Retinal pigment epithelial cell (primary cell): ENCODE measurements at regions not wholly inside any gene's neighbourhood (a gene's known extent, or its start where the extent isn't known, plus 50 kb on each side); places are given as distances from the start of the nearest gene placed in this dataset.
A peak's percentile ranks its signal among the peaks of the same experiment; 100 is the strongest.
"Not testable (repeated sequence)": the region's sequence is repeated elsewhere in the genome, so short reads cannot be mapped to it uniquely, and the experiment has no call there.

Source experiments
- DNase-seq: peaks from one replicate; pipeline ENCODE4 v3.0.0-alpha.2; 2010; ENCODE audit warnings: low read depth
- H3K4me3 ChIP-seq: 2 replicates; pipeline ENCODE4 v1.5.1; 2011; ENCODE audit warnings: mild to moderate bottlenecking, low read length, control low read depth, moderate library complexity
- TF ChIP-seq, protein P1 (sequence below): conservative IDR thresholded peaks from 2 replicates; pipeline ENCODE4 v1.5.1; 2011; ENCODE audit warnings: low read depth, low read length, control low read depth, inconsistent platforms

DNA sequence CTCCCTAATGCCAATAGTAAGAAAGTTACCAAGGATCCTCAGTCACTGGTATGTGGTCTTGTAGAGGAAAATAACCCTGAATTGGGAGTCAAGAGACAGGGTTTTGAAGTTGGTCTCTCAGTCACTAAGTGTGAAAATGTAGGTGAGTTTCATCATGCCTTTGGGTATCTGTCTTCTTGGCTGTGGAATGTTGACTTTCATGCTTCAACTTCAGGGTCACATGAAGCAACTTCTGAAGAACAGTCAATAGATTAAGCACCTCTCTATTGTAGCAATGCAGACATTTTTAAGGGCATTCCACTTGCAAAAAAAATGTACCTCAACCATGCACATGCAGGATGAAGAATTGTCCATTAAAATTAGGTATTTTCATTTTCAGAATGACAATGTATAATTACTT, 194.6 kb downstream of the CSNK1G3 start:
- no peak overlapping the region for H3K4me3 ChIP-seq
- no peak for DNase-seq
- TF ChIP-seq, protein P1, sequence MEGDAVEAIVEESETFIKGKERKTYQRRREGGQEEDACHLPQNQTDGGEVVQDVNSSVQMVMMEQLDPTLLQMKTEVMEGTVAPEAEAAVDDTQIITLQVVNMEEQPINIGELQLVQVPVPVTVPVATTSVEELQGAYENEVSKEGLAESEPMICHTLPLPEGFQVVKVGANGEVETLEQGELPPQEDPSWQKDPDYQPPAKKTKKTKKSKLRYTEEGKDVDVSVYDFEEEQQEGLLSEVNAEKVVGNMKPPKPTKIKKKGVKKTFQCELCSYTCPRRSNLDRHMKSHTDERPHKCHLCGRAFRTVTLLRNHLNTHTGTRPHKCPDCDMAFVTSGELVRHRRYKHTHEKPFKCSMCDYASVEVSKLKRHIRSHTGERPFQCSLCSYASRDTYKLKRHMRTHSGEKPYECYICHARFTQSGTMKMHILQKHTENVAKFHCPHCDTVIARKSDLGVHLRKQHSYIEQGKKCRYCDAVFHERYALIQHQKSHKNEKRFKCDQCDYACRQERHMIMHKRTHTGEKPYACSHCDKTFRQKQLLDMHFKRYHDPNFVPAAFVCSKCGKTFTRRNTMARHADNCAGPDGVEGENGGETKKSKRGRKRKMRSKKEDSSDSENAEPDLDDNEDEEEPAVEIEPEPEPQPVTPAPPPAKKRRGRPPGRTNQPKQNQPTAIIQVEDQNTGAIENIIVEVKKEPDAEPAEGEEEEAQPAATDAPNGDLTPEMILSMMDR, result no peak

DNA sequence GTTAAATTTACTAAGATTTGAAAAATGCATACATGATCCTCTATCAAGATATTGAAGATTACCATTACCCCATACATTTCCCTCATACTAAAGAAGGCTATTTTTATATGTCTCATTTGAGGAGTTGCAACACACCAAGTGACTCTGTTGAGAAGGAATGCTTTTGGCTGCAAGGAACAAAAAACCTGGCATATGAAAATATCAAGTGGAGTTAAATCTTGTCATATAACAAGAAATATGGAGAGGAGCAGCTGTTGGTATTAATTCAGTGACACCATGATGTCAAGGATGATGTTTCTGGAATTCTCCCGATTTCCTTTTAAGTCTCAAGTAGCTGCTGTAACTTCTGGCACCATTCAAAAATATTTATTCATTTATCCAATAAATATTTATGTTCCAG, 193.8 kb downstream of the CSNK1G3 start:
- no peak overlapping the region for H3K4me3 ChIP-seq
- DNase-seq, result no peak
- TF ChIP-seq, protein P1, result no peak

DNA sequence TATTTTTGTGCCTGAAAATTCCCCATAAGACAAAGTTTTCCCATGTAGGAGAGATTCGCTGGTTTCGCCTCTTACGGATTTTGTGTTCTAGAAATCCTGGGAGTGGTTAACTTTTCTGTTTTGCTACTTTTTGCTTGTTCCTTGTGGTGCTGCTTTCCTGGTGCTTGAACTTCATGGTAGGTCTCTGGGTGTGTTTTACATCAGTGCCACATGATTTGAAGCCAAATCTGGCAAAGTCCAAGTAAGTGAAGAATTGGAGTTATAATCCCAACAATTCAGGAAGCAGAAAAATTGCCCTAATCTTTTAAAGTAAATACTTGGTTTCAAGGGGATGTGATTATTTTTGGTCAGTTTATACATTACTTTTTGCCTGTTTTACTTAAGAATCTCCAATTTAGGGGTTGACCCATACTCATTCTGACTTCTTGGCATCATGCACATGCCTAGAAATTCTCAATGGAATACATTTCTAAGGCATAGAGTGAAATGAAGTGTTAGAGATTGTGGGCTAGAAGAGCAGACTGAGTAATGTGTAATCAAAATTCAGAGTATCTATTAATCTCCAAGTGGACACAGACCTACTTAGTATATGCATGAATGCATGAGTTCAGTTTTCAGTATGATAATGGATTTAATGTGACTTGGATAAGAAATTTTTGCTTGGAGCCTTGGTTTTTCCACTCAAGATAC, 189.7 kb downstream of the CSNK1G3 start:
- no peak for DNase-seq
- TF ChIP-seq, protein P1, result no peak
- no peak overlapping the region for H3K4me3 ChIP-seq

DNA sequence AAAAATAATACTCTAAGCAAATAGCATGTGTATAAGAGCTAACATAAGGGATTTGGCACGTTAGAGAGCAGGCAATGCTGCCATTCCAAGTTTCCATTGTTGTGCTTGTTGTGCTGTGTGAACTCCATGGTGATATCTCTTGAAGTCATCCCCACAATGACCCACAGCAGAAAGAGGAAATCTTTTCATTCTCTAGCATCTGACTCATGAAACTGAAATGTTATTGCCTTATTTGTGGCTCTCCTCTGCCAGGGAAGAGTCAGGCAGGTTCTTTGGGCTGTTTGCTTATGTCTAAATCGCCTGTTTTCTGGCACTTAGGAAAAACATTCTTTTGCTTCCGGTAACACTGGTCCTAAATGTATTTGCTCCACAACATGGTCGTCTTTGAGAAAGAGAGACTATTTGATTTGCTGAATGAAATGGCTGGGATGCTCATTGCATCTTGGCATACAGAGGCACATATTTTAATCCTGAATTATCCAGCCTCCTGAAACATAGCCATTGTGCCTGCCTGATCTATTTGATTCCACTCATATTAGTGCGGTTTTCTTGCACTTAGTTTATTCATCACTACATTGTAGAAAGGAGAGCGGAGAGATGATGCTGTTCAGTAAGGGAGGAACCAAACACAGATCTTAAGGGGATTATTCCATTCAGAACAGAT, 188.8 kb downstream of the CSNK1G3 start:
- TF ChIP-seq, protein P1, result no peak
- peak; percentile 95 for DNase-seq
- H3K4me3 ChIP-seq, result no peak overlapping the region

DNA sequence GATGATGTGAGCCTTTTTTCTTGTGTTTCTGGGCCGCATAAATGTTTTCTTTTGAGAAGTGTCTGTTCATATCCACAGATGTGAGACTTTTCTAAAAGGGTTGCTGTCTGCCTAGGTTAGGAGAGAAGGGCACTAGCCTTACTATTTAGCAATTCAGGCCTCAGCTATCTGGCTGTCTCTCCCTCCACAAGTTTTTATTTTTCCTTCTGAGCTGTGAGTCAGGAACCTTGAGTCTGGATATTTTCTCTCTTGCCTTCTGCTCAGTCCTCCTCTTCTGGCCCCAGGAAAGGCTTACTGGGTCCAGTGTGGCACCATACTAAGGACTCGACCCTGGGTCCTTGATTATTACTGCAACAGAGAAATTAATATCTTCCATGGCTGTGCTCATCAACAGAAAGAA, 187.6 kb downstream of the CSNK1G3 start:
- H3K4me3 ChIP-seq, result no peak overlapping the region
- TF ChIP-seq, protein P1, result no peak
- DNase-seq, result no peak

DNA sequence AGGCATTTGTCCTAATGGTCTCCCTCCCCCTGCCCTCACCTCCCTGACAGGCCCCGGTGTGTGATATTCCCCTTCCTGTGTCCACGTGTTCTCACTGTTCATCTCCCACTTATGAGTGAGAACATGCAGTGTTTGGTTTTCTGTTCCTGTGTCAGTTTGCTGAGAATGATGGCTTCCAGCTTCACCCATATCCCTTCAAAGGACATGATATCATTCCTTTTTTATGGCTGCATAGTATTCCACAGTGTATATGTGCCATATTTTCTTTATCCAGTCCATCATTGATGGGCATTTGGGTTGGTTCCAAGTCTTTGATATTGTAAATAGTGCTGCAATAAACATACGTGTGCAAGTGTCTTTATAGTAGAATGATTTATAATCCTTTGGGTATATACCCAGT, 187.0 kb downstream of the CSNK1G3 start:
- DNase-seq, H3K4me3 ChIP-seq: not testable (repeated sequence)

DNA sequence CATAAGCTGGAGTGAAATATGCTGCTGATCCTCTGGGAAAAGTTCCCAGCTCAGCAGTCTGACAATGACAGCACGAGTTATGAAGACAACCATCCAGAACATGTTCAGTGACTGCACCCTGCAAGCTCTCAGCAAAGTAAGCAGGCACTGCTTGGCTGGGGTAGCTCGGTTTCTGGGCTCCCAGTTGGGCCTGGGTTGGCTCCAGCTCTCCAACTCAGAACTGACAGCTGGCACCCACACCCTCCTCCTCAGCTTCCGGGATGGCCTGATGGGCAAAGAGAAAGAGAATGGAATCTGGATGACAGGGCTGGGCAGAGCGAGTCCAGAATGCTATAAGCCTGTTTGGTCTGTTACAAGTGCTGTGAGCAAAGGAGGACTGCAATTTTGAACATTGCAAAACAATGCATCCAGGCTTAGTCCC, 185.0 kb downstream of the CSNK1G3 start:
- DNase-seq, result no peak
- TF ChIP-seq, protein P1, result no peak
- no peak overlapping the region for H3K4me3 ChIP-seq
